HG02970 (cell line): ENCODE measurements at regions not wholly inside any gene's neighbourhood (a gene's known extent, or its start where the extent isn't known, plus 50 kb on each side); places are given as distances from the start of the nearest gene placed in this dataset.
"Not testable (repeated sequence)": the region's sequence is repeated elsewhere in the genome, so short reads cannot be mapped to it uniquely, and the experiment has no call there.

Source experiments
- ATAC-seq: cut with Tn5 transposase; IDR thresholded peaks from one replicate; pipeline ENCODE4 v1.9.1; 2021; ENCODE audit warnings: mild to moderate bottlenecking, moderate library complexity, moderate number of reproducible peaks; ENCODE audit not compliant: unreplicated experiment, low FRiP score

DNA sequence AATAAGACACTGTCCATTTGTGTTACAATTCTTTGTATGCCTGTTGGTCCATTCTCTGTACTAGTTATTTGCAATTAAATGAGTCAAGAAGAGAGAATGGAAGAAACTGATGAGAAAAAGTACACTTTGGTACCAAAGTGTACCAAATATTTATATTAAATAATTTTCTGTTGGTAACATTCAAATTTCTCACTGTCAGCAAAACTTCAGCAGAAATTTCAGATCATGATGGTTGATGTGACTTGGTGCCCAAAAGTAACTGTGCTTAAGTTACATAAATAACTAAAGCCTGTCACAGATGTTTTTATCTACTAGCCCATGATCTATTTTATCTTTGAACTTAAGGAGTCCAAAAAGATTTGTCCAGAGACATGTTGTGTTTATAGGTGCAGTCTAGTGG, 274.4 kb upstream of the CXADR start:
- ATAC-seq: no peak

DNA sequence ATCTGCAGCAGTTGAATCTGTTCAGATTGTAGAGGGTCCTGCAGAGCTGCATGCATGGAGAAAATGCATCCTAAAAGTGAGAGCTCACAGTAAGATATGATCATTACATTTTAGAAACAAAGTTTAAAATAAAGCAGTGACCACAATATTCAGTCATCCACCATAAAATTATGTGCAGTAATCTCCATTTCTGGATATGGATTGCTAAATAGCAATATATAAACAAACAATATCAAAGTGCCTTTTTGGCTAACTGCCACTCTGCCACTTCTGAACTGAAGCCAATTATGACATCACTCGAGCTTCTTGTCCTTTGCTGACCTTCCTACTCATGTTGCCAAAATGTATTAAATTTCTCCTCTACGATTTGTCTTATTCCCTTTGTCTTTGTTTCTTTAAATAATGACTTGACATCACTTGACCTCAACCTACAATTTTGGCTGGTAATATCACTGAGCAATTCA, 262.0 kb upstream of the CXADR start:
- ATAC-seq: no peak

DNA sequence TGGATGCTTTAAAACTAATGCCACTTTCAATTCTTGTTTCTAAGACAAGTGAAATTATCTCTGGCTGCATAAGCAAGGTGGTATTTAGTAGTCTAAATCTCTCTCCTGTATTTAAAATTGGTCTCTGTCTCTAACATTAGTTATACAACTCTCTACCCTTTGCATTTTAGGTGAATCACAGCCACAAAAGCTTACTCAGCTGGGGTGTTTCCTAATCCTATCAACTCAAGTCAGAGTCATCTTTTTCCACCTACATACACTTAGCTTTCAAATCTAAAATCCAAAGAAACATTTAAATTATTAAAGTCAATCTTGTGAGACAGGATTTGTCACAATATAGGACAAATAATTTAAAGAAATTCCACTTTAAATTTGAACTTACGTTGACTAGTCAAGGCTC, 255.1 kb upstream of the CXADR start:
- ATAC-seq: no peak

DNA sequence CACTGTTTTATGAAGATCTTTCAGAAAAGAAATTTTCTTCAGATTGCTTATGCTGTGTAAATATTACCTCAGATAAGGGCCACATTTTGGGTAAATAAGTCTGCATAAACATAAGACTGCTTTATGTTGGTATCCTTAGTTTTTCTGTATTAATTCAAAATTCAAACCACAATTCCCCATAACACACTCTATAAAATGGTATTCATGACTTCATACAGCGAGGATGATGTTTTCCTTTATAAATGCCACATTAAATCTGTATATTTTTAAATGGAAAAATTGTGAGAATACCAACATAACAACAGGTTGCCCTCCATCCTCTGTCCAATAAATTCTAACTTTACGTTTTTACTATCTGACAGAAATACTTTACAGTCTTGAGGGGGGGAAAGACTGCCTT, 248.7 kb upstream of the CXADR start:
- no peak for ATAC-seq

DNA sequence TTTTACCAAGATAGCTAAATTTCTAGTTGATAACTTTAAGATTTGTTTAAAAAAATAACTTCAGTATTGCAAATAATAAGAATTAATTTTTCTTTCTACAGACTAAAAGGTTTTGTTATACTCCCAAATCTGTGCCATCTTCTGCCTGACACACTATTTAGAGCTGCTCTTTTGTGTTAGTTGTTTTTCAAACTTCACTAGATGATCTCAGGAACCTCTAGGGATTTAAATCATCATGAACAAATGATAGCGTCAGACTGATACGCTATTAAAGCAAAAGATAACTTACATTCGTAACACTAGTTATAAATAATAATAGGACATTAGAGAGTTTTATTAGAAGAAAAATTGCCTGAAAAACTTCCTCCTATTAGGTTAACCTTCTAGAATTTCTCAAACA, 243.1 kb upstream of the CXADR start:
- ATAC-seq: no peak

DNA sequence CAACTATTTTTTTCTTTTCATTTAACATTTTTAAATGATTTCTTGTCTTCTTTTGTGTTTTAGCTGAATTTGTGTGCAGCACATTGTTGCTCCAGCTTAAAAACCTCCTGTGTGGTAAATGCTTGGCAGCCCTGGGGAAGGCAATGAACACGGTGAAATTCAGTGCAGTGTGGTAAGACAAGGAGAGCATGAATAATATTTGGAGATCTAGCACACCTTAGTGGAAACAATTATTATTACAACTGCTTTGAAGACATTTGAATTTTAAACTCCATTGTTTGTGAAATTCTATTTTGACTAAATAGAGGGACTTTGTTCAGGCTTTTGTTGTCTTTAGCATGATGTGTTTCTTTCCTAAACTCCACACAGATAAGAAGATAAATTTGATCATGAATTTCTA, 242.6 kb upstream of the CXADR start:
- ATAC-seq: no peak

DNA sequence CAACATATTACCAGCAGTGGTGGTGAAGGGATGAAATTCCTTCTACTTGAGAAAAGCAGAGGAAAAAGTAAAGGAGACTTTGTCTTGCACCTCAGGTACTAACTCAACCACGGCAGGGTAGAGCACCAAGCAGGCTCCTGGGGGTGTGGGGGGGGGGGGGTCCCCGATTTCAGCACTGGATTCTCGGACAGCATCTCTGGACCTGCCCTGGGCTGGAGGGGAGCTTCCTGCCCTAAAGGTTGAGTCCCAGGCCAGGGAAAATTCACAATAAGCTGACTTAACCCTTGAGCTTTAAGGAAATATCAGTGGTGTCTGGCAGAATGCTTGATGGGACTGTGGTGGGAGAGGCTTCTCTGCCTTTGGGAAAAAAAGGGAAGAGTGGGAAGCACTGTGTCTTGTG, 233.2 kb upstream of the CXADR start:
- ATAC-seq: no peak

DNA sequence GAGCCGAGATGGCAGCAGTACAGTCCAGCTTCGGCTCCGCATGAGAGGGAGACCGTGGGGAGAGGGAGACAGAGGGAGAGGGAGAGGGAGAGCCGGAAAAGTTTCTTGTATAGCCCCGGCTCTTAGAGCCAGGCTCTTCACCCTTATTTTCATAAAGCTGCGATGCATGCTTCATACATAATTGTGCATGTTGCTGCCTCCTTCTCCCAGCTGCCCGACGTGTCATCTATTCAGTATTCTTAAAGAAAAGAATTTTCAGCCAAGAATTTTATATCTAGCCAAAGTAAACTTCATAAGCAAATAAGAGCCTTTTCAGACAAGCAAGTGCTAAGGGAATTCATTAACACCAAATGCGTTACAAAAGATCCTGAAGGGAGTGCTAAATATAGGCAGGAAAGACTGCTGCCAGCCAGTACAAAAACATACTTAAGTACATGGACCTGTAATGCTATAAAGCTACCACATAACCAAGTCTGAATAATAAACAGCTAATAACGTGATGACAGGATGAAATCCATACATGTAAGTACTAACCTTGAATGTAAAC, 219.8 kb upstream of the CXADR start:
- ATAC-seq: not testable (repeated sequence)

DNA sequence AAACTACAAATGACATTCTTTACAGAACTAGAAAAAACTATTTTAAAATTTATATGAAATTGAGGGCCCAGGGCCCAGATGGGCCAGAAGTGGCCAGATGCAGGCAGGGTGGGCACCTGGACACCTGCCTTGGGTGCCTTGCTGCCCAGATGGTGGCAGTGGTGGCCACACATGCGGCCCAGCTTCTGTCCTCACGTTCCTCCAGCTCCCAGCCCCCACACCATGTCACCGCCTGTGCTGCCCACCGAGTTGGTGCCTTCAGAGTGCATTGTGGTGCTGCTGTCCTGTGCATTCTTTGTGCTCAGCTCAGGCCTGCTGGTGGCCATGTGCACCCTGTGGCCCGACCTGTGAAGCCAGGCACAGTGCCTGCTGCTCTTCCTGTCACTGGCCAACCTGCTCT, 216.8 kb upstream of the CXADR start:
- ATAC-seq: no peak

DNA sequence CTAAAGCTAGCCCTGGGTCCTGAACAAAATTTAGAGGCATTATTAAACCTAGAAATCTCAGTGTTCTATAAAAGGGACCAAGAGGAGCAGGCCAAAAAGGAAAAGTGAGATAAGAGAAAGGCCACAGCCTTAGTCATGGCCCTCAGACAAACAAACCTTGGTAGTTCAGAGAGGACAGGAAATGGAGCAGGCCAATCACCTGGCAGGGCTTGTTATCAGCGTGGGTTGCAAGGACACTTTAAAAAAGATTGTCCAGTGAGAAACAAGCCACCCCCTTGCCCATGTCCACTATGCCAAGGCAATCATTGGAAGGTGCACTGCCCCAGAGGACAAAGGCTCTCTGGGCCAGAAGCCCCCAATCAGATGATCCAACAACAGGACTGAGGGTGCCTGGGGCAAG, 213.3 kb upstream of the CXADR start:
- not testable (repeated sequence) for ATAC-seq

DNA sequence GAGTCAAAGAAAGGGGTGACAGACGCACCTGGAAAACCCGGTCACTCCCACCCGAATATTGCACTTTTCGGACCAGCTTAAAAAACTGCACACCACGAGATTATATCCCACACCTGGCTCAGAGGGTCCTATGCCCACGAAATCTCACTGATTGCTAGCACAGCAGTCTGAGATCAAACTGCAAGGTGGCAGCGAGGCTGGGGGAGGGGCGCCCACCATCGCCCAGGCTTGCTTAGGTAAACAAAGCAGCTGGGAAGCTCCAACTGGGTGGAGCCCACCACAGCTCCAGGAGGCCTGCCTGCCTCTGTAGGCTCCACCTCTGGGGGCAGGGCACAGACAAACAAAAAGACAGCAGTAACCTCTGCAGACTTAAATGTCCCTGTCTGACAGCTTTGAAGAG, 185.1 kb upstream of the CXADR start:
- not testable (repeated sequence) for ATAC-seq

DNA sequence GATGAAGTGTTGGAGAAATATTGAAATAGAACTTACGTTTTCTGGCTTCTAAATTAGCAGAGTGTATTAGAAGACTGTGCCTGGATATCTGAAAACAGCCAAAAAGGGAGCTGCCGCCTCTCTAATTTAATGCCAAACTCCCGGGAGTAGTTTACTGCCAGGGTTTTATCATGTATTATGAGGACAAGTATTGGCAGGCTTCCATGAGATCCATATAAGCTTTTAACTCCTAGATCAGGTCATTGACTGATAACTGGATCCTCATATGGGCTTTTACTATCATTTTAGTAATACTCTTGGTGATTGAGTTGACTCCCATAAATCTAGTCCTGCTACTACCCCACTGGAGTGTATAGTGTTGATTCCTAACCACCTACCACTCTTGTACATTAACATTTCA, 178.4 kb upstream of the CXADR start:
- no peak for ATAC-seq

DNA sequence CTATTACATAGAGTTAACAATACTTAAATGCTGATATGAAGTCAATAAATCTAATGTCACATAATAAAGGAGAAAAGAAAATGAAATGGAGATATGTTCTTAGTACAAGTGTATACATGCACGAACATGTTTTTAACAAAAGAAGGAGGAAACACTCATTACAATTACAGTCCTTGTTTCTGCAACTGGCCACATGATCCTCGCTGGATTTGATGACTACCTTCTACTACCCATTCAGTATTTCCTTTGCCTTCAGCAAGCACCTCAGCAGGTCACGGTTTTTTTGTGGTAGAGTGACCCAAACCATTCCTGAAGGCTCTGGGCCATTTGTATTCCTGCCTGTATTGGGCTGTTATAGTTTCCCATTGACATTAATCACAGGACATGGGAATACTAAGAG, 172.8 kb upstream of the CXADR start:
- no peak for ATAC-seq

DNA sequence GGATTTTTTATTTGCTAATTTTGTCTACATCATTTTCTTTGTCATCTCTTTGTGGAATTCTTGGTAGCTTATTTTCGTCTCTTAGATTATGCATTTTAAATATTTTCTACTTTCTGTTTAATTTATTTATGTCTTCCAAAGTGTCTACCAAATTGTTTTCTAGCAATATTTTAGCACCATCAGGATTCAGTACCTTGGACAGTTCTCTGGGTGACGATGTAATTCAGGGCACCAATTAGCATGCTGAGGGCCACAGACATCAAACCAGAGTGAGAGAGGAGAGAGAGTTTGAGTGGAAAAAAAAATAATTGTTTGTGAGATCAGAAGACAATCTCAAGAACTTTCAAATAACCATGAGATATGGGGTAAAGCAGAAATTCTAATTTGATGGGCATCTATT, 169.8 kb upstream of the CXADR start:
- no peak for ATAC-seq

DNA sequence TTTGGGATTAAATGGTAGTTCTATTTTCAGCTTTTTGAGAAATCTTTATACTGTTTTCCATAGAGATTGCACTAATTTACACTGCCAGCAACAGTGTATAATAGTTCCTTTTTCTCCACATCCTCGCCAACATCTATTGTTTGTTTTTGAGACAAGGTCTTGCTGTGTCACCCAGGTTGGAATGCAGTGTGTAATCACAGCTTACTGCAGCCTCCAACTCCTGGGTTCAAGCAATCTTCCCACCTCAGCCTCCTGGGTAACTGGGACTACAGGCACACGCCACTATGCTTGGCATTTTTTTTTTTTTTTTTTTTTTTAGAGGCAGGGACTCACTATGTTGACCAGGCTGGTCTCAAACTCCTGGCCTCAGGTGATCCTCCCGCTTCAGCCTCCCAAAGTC, 164.5 kb upstream of the CXADR start:
- no peak for ATAC-seq

DNA sequence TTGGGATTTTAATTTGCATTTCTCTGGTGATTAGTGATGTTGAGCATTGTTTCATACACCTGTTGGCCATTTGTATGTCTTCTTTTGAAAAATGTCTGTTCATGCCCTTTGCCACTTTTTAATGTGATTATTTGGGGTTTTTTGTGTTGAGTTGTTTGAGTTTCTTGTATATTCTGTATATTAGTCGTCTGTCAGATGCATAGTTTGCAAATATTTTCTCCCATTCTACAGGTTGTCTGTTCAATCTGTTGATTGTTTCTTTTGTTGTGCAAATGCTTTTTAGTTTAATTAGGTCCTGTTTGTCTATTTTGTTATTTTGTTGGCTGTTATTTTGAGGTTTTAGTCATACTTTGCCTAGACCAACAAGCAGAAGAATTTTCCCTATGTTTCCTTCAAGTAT, 164.0 kb upstream of the CXADR start:
- ATAC-seq: no peak

DNA sequence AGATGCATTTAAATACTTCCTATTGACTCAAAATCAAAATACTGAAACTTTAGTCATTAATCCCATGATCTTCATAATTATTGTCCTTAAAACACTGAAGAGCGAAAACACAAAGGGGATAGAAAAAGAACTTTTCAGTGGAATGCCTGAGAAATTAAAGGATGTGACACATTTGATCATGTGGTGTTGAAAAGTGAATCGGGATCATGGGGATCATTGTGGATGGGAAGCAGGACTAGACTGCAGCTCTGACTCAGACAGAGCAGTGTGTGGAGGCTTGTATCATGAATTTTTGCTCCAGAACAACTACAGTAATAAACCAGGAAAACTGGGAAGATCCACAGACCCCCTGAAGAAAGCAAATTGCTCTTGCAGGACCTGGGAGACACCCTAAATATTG, 161.1 kb upstream of the CXADR start:
- ATAC-seq: no peak

DNA sequence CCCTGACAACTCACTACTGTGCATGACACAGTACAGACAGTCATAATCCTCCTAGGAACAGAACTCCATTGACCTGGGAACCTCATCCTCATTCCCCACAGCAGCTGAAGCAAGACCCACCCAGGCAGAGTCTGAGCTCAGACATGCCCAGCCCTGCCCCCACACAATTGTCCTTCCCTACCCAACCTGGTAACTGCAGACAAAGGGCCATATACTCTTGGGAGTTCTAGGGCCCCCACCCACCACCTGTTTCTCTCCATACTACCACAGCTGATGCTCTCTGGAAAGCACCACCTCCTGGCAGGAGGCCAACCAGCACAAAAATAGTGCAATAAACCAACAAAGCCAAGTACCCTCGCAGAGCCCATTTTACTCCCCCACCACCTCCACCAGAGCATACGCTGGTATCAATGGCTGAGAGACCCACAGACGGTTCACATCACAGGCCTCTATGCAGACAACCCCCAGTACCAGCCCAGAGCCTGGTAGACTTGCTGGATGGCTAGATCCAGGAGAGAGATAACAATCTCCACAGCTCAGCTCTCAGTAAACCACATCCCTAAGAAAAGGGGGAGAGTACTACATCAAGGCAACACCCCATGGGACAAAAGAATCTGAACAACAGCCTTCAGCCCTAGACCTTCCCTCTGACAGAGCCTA, 159.7 kb upstream of the CXADR start:
- no peak for ATAC-seq

DNA sequence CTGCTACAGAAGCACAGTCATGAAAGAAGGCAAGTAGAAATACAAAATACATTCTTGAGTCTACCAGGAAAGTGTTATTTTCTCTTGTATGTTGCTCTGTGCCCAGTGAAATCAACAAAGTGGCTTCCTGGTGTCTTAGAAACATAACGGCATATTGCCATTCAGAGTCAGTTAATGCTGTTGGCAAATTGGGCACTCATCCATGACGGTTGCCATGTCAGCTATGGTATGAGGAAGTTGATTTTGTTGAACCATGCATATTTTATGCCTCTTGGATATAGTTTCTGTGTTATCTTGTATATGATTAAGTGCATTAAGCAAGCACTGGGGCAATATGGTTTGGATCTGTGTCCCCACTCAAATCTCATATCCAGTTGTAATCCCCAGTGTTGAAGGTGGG, 153.1 kb upstream of the CXADR start:
- ATAC-seq: no peak

DNA sequence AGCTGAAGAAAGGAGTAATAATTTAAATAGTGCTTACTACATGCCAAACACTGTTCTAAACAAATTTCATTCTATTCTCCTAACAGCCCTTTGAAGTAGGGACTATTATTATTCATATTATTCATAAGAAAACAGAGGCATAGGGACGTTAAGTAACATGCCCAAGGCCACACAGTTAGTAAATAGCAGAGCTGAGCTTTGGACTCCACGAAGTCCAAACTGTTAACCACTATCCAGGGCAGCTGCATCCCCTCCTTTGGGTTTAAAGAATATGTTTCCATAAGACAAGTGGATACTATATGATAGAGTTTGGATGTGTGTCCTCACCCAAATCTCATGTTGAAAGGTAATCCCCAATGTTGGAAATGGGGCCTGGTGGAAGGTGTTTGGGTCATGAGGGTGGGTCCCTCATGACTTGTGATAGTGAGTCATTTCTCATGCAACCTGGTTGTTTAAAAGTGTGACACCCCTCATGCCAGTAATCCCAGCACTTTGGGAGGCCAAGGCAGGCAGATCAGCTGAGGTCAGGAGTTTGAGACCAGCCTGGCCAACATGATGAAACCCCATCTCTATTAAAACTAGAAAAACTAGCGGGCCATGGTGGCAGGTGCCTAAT, 144.0 kb upstream of the CXADR start:
- no peak for ATAC-seq

DNA sequence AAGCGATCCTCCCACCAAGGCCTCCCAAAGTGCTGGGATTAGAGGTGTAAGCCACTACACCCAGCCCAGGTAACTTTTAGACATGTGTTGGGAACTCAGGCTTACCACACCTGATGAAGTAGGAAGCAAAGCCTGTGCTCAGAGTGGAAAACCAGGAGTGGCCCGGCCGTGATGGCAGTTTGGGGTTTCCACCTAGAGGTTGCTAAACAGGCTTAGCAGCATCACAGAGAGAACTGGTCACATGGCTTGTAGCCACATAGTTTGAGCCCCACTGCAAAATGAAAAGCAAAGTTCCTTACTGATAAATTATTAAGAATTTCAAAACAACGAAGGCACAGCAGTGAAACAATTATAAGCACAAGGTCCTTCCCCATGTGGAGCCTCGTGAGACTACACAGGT, 142.6 kb upstream of the CXADR start:
- no peak for ATAC-seq

DNA sequence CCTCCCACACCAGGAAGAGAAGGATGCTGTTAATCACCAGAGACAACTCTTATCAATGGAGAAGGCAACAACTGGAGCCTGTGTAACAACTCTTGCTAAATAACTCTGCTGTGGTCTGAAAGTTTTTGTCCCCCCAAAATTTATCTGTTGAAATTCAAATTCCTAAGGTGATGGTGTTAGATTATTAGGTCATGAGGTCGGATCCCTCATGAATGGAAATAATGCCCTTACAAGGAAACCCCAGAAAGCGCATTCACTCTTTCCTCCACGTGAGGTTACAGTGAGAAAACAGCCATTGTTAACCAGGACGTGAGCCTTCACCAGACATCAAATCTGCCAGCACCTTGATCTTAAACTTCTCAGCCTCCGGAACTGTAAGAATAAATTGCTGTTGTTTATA, 141.9 kb upstream of the CXADR start:
- ATAC-seq: no peak
